ENCODE measurements at regions not wholly inside any gene's neighbourhood (a gene's known extent, or its start where the extent isn't known, plus 50 kb on each side); places are given as distances from the start of the nearest gene placed in this dataset.

DNA sequence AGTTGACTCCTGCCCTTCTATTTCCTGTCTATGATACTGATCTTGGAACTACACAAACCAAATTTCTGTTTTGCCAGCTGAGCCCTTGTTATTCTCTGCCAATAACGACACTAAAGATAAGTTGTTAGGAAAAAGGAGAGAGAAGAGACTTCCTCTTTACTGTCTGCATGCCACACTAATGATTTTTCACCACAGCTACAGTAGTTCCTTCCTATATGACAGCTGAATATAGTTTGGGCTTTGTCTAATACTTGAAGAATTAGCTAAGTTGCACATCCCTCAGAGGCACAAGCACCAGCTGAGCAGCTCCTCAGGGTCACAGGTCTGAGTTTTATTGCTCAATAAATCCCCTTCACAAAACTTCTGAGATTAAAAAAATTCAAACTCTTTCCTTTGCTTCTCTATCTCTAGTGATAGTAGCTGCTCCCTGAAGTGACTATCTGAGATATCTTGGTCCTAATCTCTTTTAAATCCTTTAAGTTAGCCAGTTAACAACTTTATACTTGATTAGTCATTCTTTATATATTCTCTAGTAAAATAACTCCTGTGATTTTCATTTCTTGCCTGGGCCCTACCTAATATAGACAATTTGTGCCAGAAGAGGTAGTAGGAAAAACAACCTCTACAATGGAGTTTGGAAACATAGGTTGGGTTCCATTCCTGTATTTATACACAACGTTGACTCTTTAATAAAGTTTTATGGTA lies 253.0 kb upstream of the CNTNAP5 start:
- Mint-ChIP-seq H3K27me3 (ENCODE audit: insufficient read depth, unreplicated experiment) (no peaks in the 10 kb centered on the region), H3K9me3 (ENCODE audit: unreplicated experiment) (peaks cover 6% of the 10 kb centered on the region), H3K36me3 (ENCODE audit: insufficient read depth, unreplicated experiment) (no peaks in the 10 kb centered on the region), H3K4me1 (ENCODE audit: low read depth, unreplicated experiment) (no peaks in the 10 kb centered on the region), H3K4me3 (ENCODE audit: unreplicated experiment) (no peak overlapping the region), H3K27ac (ENCODE audit: unreplicated experiment) (no peak overlapping the region)
- no peaks in the 10 kb centered on the region for H3K9me3 ChIP-seq
- H3K4me3 ChIP-seq (ENCODE audit: low read depth, low read length) = no peak overlapping the region
- no peaks in the 10 kb centered on the region for H3K4me1 ChIP-seq
- TF ChIP-seq, protein P1, sequence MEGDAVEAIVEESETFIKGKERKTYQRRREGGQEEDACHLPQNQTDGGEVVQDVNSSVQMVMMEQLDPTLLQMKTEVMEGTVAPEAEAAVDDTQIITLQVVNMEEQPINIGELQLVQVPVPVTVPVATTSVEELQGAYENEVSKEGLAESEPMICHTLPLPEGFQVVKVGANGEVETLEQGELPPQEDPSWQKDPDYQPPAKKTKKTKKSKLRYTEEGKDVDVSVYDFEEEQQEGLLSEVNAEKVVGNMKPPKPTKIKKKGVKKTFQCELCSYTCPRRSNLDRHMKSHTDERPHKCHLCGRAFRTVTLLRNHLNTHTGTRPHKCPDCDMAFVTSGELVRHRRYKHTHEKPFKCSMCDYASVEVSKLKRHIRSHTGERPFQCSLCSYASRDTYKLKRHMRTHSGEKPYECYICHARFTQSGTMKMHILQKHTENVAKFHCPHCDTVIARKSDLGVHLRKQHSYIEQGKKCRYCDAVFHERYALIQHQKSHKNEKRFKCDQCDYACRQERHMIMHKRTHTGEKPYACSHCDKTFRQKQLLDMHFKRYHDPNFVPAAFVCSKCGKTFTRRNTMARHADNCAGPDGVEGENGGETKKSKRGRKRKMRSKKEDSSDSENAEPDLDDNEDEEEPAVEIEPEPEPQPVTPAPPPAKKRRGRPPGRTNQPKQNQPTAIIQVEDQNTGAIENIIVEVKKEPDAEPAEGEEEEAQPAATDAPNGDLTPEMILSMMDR (IDR thresholded peaks at IDR 0.05; ENCODE audit: insufficient read depth in 1 of 2, low read depth in 1 of 2, low read length in 1 of 2, severe bottlenecking in 1 of 2, unreplicated experiment in 1 of 2) = no peak
- DNase-seq = no peak
- H3K27me3 ChIP-seq (replicated peaks; ENCODE audit: control insufficient read depth, insufficient read depth, low read length) = no peaks in the 10 kb centered on the region
- intact Hi-C loops (cut with micrococcal nuclease; ENCODE audit: unreplicated experiment) = loop anchor here (10.0 kb wide), 1 partner anchor 257 kb away; no protein-coding TSS in a partner anchor
- no peaks in the 10 kb centered on the region for H3K36me3 ChIP-seq (ENCODE audit: control insufficient read depth, insufficient read depth, low read length)
- ChIA-PET POLR2A (no interaction called here), CTCF (no interaction called here)
- no TSS peak for BruUV-seq (replicated peaks)

- Histone ChIP-seq H3K27me3 (replicated peaks; ENCODE audit: control insufficient read depth, insufficient read depth, low read length) (no peaks in the 10 kb centered on the region), H3K4me3 (ENCODE audit: low read depth, low read length) (no peak overlapping the region), H3K36me3 (ENCODE audit: control insufficient read depth, insufficient read depth, low read length) (no peaks in the 10 kb centered on the region), H3K9me3 (no peaks in the 10 kb centered on the region), H3K4me1 (no peaks in the 10 kb centered on the region)
- BruUV-seq (replicated peaks) = no TSS peak
- Mint-ChIP-seq H3K4me1 (ENCODE audit: low read depth, unreplicated experiment) (no peaks in the 10 kb centered on the region), H3K27ac (ENCODE audit: unreplicated experiment) (no peak overlapping the region), H3K9me3 (ENCODE audit: unreplicated experiment) (no peaks in the 10 kb centered on the region), H3K4me3 (ENCODE audit: unreplicated experiment) (no peak overlapping the region), H3K27me3 (ENCODE audit: insufficient read depth, unreplicated experiment) (no peaks in the 10 kb centered on the region), H3K36me3 (ENCODE audit: insufficient read depth, unreplicated experiment) (no peaks in the 10 kb centered on the region)
- POLR2A ChIA-PET = no interaction called here
- intact Hi-C loops (cut with micrococcal nuclease; ENCODE audit: unreplicated experiment) = loop anchor here (10.0 kb wide), 1 partner anchor 262 kb away; no protein-coding TSS in a partner anchor
- TF ChIP-seq, protein P1 (IDR thresholded peaks at IDR 0.05; ENCODE audit: insufficient read depth in 1 of 2, low read depth in 1 of 2, low read length in 1 of 2, severe bottlenecking in 1 of 2, unreplicated experiment in 1 of 2) = no peak
- no peak for DNase-seq
- CTCF ChIA-PET = no interaction called here
These were observed 248.0 kb upstream of the CNTNAP5 start for GRCh38 chr2:123777116-123777515.

DNA sequence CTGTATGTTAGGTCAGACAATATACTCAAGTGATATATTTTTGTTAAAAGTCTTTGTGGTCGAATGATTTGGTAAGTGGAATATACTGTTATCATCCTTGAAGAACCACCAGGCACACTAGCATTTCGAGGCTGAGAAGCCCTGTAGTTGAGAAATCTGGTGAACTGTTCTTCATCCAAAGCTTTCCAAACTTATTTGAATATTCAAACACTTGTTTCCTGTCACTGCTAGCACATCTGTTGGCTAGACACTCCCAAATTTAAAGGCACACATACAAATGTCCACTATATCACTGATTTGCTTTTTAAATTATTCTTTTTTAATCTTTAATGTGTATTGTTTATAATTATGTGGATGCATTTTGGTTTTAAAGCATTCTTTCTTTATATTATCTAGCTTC lies 241.9 kb upstream of the CNTNAP5 start:
- H3K4me1 Mint-ChIP-seq (ENCODE audit: low read depth, unreplicated experiment) = no peaks in the 10 kb centered on the region
- DNase-seq = no peak
- Histone ChIP-seq H3K4me3 (ENCODE audit: low read depth, low read length) (no peak overlapping the region), H3K4me1 (no peaks in the 10 kb centered on the region), H3K27me3 (replicated peaks; ENCODE audit: control insufficient read depth, insufficient read depth, low read length) (no peaks in the 10 kb centered on the region), H3K9me3 (no peaks in the 10 kb centered on the region), H3K36me3 (ENCODE audit: control insufficient read depth, insufficient read depth, low read length) (no peaks in the 10 kb centered on the region)
- ChIA-PET CTCF (no interaction called here), POLR2A (no interaction called here)
- intact Hi-C loops (cut with micrococcal nuclease; ENCODE audit: unreplicated experiment) = no loop called here
- no peak overlapping the region for H3K27ac Mint-ChIP-seq (ENCODE audit: unreplicated experiment)
- no peaks in the 10 kb centered on the region for H3K27me3 Mint-ChIP-seq (ENCODE audit: insufficient read depth, unreplicated experiment)
- BruUV-seq (replicated peaks) = no TSS peak
- H3K9me3 Mint-ChIP-seq (ENCODE audit: unreplicated experiment) = peaks cover 9% of the 10 kb centered on the region
- TF ChIP-seq, protein P1 (IDR thresholded peaks at IDR 0.05; ENCODE audit: insufficient read depth in 1 of 2, low read depth in 1 of 2, low read length in 1 of 2, severe bottlenecking in 1 of 2, unreplicated experiment in 1 of 2) = no peak
- no peaks in the 10 kb centered on the region for H3K36me3 Mint-ChIP-seq (ENCODE audit: insufficient read depth, unreplicated experiment)
- no peak overlapping the region for H3K4me3 Mint-ChIP-seq (ENCODE audit: unreplicated experiment)

Measured in Caco-2 (cell line).